ENCODE measurements at regions not wholly inside any gene's neighbourhood (a gene's known extent, or its start where the extent isn't known, plus 50 kb on each side); places are given as distances from the start of the nearest gene placed in this dataset.

DNA sequence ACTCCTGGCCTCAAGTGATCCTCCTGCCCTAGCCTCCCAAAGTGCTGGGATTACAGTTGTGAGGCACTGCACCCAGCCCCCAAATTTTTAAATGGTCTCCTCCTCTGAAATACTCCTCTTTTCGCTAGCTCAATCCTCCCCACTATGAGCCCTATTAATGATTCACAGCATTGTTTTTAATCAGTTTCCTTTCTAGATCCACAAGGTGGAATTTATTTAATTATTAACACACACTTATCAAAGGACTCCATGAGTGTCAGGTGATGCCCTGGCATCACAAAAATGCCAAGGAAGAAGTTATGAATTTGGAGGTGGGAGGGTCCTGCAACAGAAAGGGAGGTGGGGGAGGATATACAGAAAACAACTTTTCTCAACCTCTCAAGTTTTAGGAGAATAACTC is 806.5 kb downstream of the PRELID2 start:
- TF ChIP-seq EZH2 (IDR thresholded peaks at IDR 0.05) (no peak), POLR2AphosphoS5 (IDR thresholded peaks at IDR 0.05; ENCODE audit: borderline replicate concordance, low read depth, low read length) (no peak), FOXP2 (optimal IDR thresholded peaks at IDR 0.05; ENCODE audit: control extremely low read depth, extremely low read length, insufficient read depth) (no peak)

All from SK-N-MC (cell line).